Activated CD4-positive, alpha-beta T cell treated with anti-CD3 and anti-CD28 coated beads for 24 hours (primary cell): ENCODE measurements at regions not wholly inside any gene's neighbourhood (a gene's known extent, or its start where the extent isn't known, plus 50 kb on each side); places are given as distances from the start of the nearest gene placed in this dataset.

Experiments used
- DNase-seq, 2 donors: peaks; one replicate each; pipeline ENCODE4 v3.0.0-alpha.2; 2020; ENCODE audit warnings: low read depth in 2 of 2

DNA sequence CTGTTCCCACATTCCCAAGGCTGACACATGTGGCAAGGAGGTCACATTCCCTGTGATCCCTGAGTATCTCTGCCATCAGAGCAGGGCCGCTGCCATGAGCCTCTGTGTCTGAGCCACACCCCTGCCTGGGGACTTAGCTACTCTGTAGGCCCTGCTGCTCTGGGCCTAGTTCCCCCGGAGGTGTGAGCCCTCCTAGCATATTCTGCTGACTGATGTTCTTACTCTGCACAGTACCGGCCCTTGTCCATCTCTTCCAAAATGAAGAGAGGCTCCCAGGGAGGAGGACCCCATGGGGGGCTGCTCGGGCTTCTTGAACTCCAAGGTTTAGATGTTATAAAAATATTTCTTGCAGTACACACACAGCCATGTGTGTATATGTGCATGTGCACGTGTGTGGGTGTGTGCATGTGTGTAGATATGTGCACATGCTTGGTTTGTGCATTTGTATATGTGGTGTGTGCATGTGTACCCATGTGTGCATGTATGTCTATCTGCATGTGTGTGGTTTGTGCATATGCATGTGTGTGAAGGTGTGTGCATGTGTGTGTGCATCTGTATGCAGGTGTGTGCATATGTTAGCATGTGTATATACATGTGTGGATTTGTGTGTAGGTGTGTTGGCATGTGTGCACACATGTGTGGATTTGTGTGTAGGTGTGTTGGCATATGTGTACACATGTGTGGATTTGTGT is 101.2 kb downstream of the ERMARD start:
- DNase-seq, result no peak

DNA sequence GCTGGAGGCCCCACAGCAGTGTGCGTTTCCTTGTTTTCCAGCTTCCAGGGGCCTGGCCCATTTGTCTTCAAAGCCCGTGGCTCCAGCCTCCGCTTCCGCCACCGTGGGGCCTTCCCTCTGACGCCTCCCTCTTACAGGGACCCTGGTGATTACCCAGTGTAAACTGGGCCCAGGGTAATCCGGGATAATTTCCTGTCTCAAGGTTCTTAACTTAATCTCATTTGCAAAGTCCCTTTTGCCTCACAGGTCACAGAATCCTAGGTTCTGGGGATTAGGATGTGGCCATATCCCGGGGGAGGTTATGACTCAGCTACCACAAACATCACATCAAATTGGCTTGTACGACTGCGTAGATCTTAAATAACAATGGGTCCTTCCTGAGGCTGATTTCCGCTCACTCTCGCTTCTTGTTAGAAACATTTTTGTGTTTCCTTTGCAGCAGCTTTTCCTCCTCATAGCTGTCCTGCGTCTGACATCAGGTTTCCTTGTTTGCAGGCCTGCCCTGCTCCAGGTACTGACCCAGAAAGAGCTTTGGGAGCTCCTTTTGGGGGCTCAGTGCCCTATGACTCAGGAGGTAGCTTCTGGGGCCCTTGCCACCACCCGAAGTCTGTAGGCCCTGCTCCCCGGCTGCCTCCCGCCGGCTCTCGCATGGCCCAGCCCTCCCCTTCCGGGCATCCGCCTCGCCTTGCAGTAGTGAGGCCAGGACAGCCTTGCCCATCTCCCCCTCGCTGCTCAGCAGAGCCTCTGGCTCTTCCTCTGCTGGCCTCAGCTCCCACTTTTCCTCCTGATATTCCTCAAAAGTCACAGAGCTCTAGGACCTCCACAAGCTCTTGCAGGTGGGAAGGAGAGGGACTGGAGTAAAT is 100.5 kb downstream of the ERMARD start:
- DNase-seq, result no peak

DNA sequence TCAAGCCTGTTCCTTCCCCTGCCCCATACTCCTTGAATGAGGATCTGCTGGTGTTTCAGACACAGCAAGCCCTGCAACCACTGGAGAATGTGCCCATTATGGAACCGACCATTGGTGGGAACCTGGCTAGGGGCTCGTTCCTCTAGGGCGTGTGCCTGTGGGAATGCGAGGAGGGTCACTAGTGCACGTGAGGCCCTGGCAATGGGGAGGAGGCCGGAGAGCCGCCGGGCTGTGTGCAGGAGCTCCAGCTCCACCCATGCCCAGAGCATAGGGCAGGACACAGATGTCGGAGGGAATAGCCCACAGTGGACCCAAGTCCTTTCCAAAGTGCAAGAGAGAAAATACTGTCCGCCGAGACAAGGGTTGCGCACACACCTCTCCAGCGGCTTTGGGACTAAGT is 99.3 kb downstream of the ERMARD start:
- no peak for DNase-seq

DNA sequence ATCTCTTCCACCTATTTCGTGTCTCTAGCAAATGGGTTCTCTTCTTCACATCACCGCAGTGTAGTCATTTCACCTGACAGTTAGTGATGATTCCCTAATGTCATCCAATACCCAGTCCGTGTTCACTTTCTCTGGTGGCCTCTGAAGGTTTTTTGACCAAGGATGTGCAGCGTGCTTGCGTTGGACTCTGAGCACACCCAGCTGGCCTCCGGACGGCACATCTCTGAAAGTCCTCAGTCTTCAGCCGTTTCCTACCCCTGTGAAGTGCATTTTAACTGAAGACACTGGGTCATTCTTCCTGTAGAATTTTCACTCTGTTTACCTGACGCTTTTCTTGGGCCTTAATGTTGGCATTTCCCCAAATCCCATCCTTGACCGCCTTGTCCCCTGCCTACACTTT is 98.7 kb downstream of the ERMARD start:
- DNase-seq, result no peak

DNA sequence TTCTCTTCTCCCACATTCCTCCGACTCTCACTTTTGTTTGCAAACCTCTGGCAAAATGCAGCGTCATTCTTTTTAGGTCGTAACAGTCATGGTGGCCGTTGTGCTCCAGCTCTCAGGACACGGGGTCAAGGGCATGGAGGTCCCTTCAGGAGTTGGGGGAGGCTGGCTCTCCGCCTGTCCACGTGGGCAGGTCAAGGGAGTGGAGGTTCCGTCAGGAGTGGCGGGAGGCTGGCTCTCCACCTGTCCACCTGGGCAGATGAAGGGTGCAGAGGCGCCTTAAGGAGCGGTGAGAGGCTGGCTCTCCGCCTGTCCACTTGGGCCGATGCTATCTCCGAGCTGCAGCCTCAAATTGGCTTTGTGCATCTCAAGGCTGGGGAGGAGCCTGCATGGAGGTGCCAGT is 98.0 kb downstream of the ERMARD start:
- no peak for DNase-seq

DNA sequence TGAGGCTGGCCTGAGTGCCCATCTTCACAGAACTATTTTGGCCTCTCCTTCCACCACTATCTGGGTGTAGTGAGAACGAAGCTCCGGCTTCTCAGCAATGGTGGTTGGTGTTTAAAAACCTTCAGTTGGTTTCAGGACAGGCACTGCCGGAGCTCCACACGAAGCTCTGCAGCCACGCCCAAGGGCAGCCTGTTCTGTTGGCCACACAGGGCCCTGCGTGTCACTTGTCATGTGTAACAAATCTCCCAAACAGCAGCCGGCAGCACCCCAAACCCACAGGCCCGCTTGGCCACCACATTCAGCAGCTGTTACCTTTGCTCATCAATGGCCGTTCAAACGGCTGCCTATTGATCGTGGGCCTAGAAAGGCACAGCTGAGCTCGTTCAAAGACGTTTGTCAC is 97.5 kb downstream of the ERMARD start:
- DNase-seq, result no peak

DNA sequence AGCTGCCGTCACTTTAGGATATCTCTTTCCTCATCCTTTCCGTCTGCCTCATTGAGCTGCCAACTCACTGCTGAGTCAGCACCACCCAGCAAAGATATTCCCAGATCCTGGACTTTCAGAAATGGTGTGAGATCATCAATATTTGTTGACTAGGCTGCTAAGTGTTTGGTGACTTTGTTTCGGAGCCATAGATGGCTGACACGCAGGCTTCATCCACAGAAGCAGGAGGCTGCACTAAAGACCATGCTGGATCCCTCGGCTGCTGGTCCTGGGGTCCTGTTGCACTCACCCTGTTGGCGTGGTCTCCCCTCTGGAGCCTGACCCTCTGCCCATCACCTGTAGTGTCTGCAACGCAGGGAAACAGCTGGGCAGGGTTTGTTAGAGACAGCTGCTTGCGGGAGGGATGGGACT is 96.5 kb downstream of the ERMARD start:
- no peak for DNase-seq

DNA sequence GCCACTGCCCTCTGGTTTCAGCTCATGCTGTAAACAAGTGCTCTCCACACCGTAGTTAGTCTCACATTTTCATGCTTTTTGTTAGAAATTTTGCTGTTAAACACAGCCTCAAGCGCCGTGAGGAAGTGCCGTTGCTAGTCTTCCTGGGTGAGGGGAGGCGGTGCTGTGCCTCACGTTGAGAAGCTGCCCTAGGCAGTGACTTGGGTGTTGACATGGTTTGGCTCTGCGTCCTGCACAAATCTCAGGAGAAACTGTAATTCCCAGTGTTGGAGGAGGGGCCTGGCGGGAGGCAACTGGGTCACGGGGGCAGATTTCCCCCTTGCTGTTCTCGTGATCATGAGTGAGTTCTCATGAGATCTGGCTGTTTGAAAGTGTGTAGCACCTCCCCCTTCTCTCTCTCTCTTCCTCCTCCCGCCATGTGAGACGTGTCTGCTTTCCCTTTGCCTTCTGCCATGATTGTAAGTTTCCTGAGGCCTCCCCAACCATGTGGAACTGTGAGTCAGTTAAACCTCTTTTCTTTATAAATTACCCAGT is 95.8 kb downstream of the ERMARD start:
- no peak for DNase-seq

DNA sequence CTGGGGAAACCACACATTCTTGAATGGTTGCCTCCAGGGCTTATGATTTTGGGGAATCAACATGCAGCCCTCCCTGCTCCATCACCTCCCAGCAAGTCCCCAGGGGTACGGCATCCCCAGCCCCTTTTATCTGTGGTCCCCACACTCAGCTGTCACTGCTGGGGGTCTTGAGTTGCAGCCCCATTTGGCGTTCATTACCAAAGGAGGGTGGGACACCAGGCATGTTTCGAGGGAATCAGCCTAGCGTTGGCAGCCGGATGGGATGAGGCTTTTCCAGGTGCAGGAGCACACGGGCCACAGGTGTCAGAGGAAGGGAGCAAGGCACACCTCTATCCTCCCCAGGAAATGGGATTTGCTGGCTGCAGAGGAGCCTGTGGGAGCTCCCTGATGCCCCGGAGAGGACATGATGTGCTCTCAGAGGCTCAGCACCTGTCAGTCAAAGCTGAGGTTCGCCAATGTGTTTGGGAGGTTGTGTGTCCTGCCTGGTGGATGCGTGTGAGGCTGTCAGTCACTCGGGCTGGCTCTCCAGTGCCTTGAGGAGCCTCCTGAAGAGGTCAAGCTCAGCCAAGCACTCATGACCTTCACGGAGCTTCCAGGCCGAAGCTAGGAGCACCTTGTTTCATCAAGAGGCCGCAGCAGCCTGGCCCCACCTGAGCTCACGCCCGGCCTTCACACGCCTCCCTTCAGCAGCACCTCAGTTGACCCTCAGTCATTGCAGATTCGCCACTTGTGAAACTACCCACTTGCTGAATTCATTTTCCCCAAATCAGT is 95.0 kb downstream of the ERMARD start:
- no peak for DNase-seq

DNA sequence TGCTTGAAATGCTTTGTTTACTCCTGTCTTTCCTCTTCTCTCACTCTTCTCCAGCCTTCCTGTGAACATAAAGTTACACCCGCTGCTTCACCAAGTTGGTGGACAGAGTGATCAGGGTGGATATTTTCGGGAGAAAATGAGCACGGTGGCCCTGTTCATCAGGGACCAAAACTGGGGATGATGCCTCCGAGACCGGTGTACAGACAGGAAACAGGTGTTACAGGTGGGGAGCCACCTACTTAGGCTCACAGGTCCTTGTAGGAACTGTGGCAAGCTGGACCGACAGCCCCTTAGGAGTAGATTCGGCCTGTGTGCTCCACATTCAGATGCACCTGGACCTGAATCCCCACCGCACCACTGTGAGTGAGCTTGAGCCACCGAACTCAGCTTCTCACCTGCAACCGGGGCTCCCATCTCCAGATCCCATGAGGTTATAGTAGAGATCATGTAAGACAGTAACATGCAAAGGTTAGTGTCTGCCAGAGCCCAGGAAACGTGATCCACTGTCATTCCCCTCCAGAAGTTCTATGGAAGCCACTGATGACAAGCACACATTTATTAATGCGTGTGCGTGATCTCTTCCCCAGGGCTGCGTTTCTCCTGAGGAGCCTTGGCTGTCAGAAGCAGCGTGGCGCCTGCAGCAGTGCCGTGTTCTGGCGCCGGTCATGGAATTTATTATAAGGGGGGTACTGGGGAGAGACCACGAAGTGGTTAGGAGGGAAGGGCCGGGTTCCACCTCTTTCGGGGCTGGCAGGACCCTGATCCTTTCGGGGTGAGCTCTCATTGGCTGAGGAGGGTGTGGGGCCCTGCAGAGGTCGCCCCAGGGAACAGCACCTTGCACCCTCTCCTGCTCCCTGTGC is 94.2 kb downstream of the ERMARD start:
- DNase-seq, result no peak

DNA sequence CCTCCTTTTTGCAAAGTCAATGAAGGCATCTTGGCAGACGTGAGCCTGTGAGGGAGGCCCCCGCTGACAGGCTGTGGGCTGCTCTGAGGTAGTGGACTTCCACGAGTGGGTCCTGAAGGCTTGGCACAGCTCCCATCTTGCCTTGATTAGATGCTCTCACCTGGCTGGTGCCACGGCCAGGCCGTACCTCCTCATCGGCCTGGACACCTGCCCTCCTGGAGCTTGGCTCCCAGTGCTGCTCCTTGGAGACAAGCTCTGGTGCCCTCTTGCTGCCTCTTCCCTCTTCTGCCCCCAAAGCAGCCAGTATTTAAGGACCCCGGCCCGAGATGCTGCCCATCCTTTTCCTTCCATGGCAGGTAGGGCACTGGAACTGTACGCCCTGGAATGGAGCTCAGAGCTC is 93.5 kb downstream of the ERMARD start:
- no peak for DNase-seq

DNA sequence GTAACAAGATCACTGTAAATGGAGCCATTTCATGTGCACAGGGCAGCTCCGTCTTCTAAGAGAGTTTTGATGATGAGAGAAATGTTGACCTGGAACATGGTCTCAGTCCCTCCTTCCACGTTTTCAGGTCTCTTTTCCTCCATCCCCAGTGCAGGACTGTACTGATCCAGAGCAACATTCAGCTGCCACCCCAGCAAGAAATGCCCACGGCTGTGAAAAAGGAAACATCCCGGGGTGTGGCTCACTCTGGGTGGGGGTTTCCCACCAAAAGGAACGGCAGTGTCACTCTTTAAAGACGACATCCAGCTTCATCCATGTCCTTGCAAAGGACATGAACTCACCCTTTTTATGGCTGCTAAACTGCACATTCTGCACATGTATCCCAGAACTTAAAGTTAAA is 92.6 kb downstream of the ERMARD start:
- DNase-seq, result no peak

DNA sequence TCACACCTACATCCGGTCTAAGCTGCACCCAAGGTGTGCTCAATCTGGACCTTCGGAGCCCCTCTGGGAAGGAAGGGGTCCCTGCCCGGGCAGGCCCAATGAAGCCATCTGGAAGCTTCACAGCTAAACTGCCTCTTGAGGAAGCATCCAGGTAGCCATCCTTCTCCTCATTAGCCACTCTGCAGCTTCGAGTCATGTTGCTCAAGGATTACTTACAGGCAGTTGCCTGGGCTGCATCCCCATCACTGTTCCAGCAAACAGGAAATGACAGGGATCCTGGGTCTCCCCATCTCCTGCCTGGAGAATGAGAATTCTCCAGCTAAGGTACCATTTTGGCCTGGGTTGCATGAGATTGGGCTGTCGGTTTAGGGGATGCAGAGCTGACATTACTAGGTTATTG is 91.7 kb downstream of the ERMARD start:
- no peak for DNase-seq

DNA sequence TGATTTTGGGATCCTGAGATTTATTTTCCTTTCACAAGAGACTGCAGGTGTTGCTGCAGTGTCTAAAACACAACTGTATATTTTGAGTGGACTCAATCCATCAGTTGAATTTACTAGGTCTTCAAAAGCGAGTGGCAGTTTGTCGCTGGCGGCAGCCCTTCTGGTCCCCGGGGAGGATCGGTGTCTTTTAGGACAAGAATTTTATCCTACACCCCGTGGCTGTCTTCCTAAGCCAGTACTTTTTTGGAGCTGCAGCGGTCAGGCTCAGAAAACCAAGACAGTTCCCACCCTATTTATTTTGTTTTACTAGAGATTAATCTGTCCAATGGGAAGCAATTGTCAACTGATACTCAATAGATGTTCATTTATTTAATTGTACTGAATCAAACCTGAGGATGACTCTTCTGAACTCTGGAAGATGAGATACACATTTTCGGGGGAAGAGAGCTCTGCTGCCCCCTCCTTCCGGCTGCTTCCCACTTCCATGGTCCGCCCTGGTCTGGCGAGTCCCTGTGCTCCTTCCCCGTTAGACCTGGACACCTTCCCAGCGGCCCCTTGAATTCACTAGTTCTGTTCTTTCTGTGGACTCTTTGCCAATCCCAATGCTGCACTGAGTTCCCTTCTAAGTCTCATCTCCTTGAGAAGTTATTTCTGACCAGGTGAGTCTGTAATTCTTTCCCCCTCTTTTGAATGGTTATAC is 90.6 kb downstream of the ERMARD start:
- DNase-seq, result no peak

DNA sequence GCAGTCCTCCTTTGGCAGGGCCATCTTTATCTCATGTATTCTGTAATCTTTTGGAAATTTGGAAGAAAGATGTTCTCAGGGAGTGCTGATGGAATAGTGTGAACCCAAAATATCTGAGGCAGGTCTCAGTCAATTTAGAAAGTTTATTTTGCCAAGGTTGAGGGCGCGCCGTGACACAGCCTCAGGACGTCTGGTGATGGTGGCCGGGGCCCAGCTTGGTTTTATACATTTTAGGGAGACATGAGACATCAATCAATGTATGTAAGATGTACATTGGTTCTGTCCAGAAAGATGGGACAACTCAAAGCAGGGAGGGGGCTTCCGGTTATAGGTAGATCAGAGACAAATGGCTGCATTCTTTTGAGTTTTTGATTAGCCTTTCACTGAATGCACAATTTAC is 89.8 kb downstream of the ERMARD start:
- DNase-seq, result no peak

DNA sequence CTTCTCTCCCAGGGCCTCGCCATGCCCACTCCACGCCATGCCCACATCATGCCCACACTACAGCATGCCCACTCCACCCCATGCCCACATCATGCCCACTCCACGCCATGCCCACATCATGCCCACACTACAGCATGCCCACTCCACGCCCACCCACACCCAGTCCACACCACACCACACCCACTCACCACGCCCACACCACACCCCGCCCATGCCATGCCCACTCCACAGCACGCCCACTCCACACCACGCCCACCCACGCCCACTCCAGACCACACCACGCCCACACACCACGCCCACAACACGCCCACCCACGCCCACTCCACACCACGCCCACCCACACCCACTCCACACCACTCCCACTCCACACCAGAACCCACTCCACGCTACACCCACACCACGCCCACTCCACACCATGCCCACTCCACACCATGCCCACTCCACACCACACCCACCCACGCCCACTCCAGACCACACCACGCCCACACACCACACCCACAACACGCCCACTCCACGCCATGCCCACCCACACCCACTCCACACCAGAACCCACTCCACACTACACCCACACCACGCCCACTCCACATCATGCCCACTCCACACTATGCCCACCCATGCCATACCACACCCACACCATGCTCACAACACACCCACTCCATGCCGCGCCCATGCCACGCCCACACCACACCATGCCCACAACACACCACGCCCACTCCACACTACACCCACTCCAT is 88.6 kb downstream of the ERMARD start:
- DNase-seq, result no peak

DNA sequence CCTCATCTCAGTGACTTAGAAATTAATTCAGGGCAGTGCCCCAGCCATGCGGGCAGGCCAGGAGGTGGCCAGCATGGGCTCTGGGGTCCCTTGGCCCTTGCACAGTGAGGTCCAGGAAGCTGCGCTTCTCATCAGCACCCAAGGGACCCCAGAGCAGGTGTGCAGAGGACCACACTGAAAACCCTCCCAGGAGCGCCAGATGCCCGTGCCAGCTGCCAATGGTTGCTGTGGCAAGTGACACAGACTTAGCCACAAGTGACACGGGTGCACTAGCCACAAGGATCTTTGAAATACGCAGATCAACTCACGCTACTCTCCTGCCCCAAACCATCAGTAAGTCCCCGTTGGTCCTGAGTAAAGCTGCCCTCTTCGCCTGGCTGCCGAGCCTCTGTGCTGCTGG is 88.1 kb downstream of the ERMARD start:
- no peak for DNase-seq

DNA sequence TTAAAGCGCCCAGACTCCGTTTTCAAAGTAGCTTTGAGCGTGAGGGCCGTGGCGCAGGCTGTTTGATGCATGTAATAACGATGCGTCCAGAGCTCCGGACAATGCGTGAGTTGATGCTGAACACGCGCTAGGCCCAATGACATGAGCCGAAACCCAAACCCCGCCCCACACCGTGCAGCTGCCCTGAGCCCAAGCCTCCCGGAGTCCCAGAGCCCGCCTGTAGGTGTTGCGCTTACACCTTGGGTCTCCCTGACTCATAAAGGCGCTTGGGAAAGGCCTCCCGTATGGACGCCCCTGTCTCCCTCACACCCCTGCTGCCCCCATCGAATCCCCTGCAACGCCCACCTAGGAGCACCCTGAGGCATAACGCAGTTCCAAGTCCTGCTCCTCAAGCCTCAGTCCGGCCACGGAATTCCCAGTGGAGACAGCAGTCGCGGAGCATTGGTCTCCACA is 87.6 kb downstream of the ERMARD start:
- no peak for DNase-seq

DNA sequence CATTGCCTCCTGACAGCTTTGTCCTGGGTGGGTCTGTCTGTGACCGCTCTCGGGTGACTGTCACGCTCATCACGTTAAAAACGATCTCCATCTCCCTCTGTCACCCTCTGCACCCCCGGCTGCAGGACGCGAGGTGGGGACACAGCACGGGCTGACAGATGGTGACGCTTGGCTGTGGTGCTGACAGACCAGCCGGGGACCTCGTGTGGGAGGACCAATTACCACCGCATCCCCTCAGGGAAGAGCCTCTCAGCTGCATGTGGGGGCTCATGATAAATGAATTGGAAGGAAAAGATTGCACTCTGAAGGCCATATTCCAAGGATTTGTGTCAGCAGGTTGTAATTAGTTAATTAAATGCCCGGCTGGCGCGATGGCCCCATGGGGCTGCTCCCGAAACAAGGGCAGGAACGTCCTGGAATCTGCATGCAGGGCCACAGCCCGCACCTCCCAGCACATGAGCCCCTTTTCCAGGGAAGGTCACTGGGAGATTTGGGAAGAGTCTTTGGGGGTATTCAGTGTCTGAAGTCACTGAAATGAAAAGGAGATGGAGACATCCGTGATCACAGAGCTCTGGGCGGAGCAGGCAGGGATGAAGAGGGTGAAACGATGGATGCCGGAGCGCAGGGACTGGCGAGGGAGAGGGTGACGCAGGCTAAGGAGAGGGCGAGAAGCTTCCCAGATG is 87.1 kb downstream of the ERMARD start:
- DNase-seq, result no peak
